ENCODE measurements at regions not wholly inside any gene's neighbourhood (a gene's known extent, or its start where the extent isn't known, plus 50 kb on each side); places are given as distances from the start of the nearest gene placed in this dataset.
"Not testable (repeated sequence)": the region's sequence is repeated elsewhere in the genome, so short reads cannot be mapped to it uniquely, and the experiment has no call there.

DNA sequence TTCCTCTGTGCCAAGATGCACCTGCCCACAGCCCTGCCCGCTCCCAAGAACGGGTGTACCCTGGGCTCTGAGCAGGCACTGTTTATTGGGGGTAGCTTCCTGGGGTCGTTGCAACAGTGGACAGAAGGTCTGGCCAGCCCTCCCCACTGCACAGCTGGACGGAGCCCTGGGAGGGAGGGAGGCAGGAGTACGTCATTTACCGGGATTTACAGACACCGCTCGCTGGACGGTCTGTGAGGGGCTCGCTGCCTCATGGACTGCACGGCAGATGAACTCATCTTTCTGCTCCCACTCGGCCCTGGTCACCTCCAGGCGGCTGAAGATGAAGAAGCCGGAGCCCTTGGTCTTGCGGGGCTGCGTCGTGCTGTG is 195.2 kb downstream of the TMEM121 start:
- H3K36me3 ChIP-seq (ENCODE audit: insufficient read depth, low read length, poor library complexity, severe bottlenecking); H3K27me3 ChIP-seq (replicated peaks; ENCODE audit: insufficient read depth, low read depth, low read length, poor library complexity); H3K9me3 ChIP-seq (ENCODE audit: low read depth, low read length, poor library complexity, severe bottlenecking); BruUV-seq (replicated peaks); H3K27ac ChIP-seq (ENCODE audit: low read depth, low read length, poor library complexity, severe bottlenecking); intact Hi-C loops (cut with micrococcal nuclease; ENCODE audit: unreplicated experiment); DNase-seq (ENCODE audit: low spot score); POLR2A ChIA-PET (ENCODE audit: low non-redundant PET); CTCF ChIA-PET; H3K4me3 ChIP-seq (ENCODE audit: low read depth, low read length, poor library complexity, severe bottlenecking); H3K4me1 ChIP-seq (ENCODE audit: insufficient read depth, low read length, poor library complexity, severe bottlenecking): not testable (repeated sequence)

DNA sequence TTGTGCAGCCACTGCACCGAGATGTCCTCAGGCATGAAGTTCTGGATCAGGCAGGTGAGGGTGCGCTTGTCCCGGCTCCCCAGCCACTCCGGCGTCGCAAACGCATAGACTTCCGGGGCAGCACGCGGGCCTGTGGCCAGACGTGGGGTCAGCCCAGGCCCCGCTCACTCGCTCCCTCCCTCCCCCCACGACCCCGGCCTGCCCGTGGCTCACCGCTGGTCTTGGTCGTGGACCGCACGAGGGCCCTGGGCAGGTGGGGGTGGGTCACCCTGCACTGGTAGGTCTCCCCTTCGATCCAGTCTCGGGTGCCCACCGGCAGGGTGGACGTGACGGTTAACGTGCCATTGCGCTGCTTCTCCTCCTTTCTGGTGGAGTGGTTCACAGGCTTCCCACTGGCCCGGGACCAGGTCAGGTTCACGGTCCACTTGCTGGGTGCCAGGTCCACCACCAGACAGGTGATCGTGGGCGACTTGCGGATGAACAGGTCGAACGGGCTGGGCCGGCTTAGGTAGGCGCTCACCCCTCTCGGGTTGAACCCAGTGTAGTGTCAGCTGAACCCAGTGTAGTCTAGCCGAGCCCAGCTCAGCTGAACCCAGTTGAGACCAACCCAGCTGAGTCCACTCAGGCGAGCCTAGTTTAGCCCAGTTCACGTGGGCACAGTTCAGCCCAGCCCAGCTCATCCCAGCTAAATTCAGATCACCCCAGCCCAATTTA is 195.8 kb downstream of the TMEM121 start:
- H3K4me3 ChIP-seq (ENCODE audit: low read depth, low read length, poor library complexity, severe bottlenecking); CTCF ChIA-PET; H3K27ac ChIP-seq (ENCODE audit: low read depth, low read length, poor library complexity, severe bottlenecking); H3K36me3 ChIP-seq (ENCODE audit: insufficient read depth, low read length, poor library complexity, severe bottlenecking); H3K4me1 ChIP-seq (ENCODE audit: insufficient read depth, low read length, poor library complexity, severe bottlenecking); DNase-seq (ENCODE audit: low spot score); H3K27me3 ChIP-seq (replicated peaks; ENCODE audit: insufficient read depth, low read depth, low read length, poor library complexity); BruUV-seq (replicated peaks); H3K9me3 ChIP-seq (ENCODE audit: low read depth, low read length, poor library complexity, severe bottlenecking); POLR2A ChIA-PET (ENCODE audit: low non-redundant PET); intact Hi-C loops (cut with micrococcal nuclease; ENCODE audit: unreplicated experiment): not testable (repeated sequence)

DNA sequence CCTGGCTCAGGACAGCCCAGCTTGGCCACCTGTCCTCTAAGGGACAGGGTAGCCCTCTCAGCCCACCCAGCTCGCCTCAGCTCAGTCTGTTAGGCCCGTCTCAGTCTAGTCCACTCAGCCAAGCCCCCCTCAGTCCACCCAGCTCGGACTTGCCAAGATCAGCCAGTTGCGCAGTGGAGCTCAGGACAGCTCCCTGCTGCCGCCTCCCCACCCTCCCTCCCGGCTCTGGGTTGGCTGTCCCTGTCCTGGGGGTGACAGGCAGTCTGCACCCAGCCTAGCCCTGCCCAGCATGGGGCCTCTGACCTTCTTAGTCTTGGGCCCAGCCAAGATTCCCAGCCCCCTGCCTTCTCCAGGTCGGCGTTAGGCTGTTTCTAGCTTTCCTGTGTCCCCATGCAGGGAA is 196.9 kb downstream of the TMEM121 start:
- H3K9me3 ChIP-seq (ENCODE audit: low read depth, low read length, poor library complexity, severe bottlenecking); H3K4me3 ChIP-seq (ENCODE audit: low read depth, low read length, poor library complexity, severe bottlenecking); H3K36me3 ChIP-seq (ENCODE audit: insufficient read depth, low read length, poor library complexity, severe bottlenecking); intact Hi-C loops (cut with micrococcal nuclease; ENCODE audit: unreplicated experiment); POLR2A ChIA-PET (ENCODE audit: low non-redundant PET); H3K4me1 ChIP-seq (ENCODE audit: insufficient read depth, low read length, poor library complexity, severe bottlenecking); DNase-seq (ENCODE audit: low spot score); BruUV-seq (replicated peaks); H3K27me3 ChIP-seq (replicated peaks; ENCODE audit: insufficient read depth, low read depth, low read length, poor library complexity); H3K27ac ChIP-seq (ENCODE audit: low read depth, low read length, poor library complexity, severe bottlenecking): not testable (repeated sequence)
- CTCF ChIA-PET = interaction anchor here (0.6 kb wide), 1 partner anchor 23 kb away, joined by 3 read pairs; no protein-coding TSS in a partner anchor

DNA sequence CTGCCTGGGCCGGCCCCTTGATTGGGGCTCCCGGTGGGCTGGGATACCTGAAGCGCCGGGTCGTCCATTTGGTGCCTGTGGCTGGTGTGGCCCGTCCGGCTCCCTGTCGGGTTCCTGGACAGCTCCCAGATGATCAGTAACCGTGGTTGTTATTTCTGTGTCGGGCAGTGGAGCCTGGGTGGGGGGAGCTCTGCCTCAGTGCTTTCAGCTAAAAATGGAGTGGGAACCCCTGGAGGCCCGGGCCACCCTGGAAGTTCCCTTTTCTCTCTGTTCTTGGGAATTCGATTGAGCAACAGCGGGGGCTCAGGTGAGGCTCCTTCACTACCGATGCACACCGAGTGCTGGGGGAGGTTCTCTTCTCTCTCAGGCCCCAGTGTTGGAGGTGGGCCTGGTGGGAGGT is 197.4 kb downstream of the TMEM121 start:
- BruUV-seq (replicated peaks) = not testable (repeated sequence)

DNA sequence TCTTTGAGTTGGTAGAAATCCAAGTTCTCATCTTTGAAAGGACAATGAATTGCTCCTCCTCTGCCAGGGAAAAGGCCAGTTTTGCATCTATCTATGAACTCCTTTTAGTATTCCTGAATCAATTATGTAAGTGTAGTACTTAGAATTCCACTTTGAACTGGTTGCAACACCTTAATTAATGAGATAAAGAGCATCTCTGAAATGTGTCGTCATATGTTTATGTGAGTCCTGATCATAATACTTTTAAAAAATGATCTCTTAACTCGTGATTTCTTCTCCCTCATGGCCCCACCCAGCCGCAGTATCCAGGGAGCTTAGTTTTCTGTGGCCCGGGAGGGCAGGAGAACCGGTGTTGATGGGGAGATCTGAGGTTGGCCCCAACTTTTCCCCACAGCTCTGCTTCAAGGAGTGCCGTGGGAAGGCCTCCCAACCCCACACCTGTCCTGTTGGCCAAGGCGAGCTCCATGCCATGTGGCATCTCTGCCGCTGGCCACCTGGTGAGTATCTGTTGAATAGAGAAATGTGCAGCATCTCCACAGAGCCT is 203.5 kb downstream of the TMEM121 start:
- H3K27ac ChIP-seq (ENCODE audit: low read depth, low read length, poor library complexity, severe bottlenecking); H3K27me3 ChIP-seq (replicated peaks; ENCODE audit: insufficient read depth, low read depth, low read length, poor library complexity); CTCF ChIA-PET; H3K36me3 ChIP-seq (ENCODE audit: insufficient read depth, low read length, poor library complexity, severe bottlenecking); intact Hi-C loops (cut with micrococcal nuclease; ENCODE audit: unreplicated experiment); DNase-seq (ENCODE audit: low spot score); H3K4me1 ChIP-seq (ENCODE audit: insufficient read depth, low read length, poor library complexity, severe bottlenecking); POLR2A ChIA-PET (ENCODE audit: low non-redundant PET); BruUV-seq (replicated peaks); H3K9me3 ChIP-seq (ENCODE audit: low read depth, low read length, poor library complexity, severe bottlenecking); H3K4me3 ChIP-seq (ENCODE audit: low read depth, low read length, poor library complexity, severe bottlenecking): not testable (repeated sequence)

More for the DNA sequence above, 197.4 kb downstream of the TMEM121 start:
- H3K9me3 ChIP-seq (ENCODE audit: low read depth, low read length, poor library complexity, severe bottlenecking); DNase-seq (ENCODE audit: low spot score); H3K27me3 ChIP-seq (replicated peaks; ENCODE audit: insufficient read depth, low read depth, low read length, poor library complexity); intact Hi-C loops (cut with micrococcal nuclease; ENCODE audit: unreplicated experiment); H3K4me1 ChIP-seq (ENCODE audit: insufficient read depth, low read length, poor library complexity, severe bottlenecking); H3K27ac ChIP-seq (ENCODE audit: low read depth, low read length, poor library complexity, severe bottlenecking); CTCF ChIA-PET; H3K4me3 ChIP-seq (ENCODE audit: low read depth, low read length, poor library complexity, severe bottlenecking); H3K36me3 ChIP-seq (ENCODE audit: insufficient read depth, low read length, poor library complexity, severe bottlenecking); POLR2A ChIA-PET (ENCODE audit: low non-redundant PET): not testable (repeated sequence)

DNA sequence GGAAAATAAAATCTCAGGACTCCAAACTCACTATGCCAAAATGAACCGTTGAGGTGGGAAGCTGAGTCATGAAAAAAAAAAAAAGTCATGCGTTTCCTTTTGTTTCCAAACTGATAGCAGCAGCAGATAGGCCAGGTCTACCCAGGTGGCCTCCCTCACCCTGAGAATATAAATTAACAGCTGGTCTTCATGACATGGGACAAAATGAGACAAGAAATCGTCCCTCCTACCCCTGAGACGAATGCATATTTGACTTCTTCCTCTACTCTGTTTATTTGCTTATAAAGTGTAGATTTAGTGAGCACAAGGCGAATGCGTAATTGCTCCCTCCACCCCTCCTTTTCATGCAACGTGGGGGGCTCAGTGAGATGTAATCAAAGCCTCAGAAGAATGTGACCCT is 204.3 kb downstream of the TMEM121 start:
- H3K9me3 ChIP-seq (ENCODE audit: low read depth, low read length, poor library complexity, severe bottlenecking); intact Hi-C loops (cut with micrococcal nuclease; ENCODE audit: unreplicated experiment); BruUV-seq (replicated peaks); H3K4me3 ChIP-seq (ENCODE audit: low read depth, low read length, poor library complexity, severe bottlenecking); CTCF ChIA-PET; H3K4me1 ChIP-seq (ENCODE audit: insufficient read depth, low read length, poor library complexity, severe bottlenecking); DNase-seq (ENCODE audit: low spot score); POLR2A ChIA-PET (ENCODE audit: low non-redundant PET); H3K36me3 ChIP-seq (ENCODE audit: insufficient read depth, low read length, poor library complexity, severe bottlenecking); H3K27me3 ChIP-seq (replicated peaks; ENCODE audit: insufficient read depth, low read depth, low read length, poor library complexity); H3K27ac ChIP-seq (ENCODE audit: low read depth, low read length, poor library complexity, severe bottlenecking): not testable (repeated sequence)

DNA sequence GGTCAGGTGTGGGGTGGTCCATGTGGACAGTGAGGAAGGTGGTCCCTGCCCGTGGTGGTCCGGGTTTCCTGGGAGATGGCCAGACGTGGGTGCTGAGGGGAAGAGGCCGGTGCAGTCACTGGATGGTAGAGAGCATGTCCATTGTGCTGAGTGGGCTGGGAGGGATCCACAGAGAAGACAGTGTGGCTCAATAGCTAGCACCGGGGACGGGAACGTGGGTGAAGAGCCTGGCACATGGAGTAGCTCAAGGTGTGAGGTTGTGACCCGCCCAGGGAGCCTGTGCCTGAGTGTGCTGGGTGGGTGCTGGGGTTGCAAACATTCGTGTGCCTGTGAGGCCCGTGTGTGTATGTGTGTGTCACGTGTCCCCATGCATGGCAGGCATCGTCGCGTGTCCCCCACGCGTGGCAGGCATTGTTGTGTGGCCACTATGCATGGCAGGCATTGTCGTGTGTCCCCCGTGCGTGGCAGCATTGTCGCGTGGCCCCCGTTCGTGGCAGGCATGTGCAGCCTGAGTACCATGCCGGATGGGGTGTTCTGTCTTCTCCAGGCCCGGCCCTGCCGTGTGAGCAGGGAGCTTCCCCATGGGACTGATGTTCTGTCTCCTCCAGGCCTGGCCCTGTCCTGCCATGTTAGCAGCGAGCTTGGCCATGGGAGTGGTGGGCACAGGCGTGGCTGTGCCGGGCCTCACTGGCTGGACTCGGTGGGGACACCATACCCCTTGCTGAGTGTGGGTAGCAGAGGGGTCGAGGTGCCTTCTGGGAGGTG is 205.0 kb downstream of the TMEM121 start:
- intact Hi-C loops (cut with micrococcal nuclease; ENCODE audit: unreplicated experiment); H3K9me3 ChIP-seq (ENCODE audit: low read depth, low read length, poor library complexity, severe bottlenecking); H3K36me3 ChIP-seq (ENCODE audit: insufficient read depth, low read length, poor library complexity, severe bottlenecking); POLR2A ChIA-PET (ENCODE audit: low non-redundant PET); BruUV-seq (replicated peaks); H3K27ac ChIP-seq (ENCODE audit: low read depth, low read length, poor library complexity, severe bottlenecking); H3K4me1 ChIP-seq (ENCODE audit: insufficient read depth, low read length, poor library complexity, severe bottlenecking); H3K27me3 ChIP-seq (replicated peaks; ENCODE audit: insufficient read depth, low read depth, low read length, poor library complexity); DNase-seq (ENCODE audit: low spot score); H3K4me3 ChIP-seq (ENCODE audit: low read depth, low read length, poor library complexity, severe bottlenecking); CTCF ChIA-PET: not testable (repeated sequence)
